ENCODE measurements at regions not wholly inside any gene's neighbourhood (a gene's known extent, or its start where the extent isn't known, plus 50 kb on each side); places are given as distances from the start of the nearest gene placed in this dataset.

DNA sequence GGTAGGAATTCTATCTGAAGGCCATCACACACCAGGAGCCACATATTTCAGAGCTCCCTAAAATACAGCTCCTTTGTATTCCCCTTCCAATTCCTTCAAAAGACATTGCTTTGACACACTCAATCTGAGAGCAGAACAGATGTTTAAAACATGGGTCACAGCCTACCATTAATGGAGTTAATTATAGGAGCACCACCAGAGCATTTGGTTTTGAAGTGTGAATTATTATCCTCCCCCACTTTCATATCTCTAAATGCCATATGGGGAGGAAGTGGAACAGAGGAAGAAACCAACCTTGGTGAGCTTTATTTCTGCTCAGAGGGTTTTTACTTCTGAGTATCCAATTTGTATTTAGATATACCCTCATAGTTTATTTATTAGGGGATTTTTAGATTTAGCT is 50.7 kb upstream of the TNFRSF21 start:
- H3K36me3 Mint-ChIP-seq (ENCODE audit: low read depth), result no peaks in the 10 kb centered on the region
- ChIA-PET POLR2A (no interaction called here), CTCF (no interaction called here)
- peaks cover 21% of the 10 kb centered on the region for H3K27me3 Mint-ChIP-seq
- H3K4me3 Mint-ChIP-seq, result no peak overlapping the region
- H3K4me1 Mint-ChIP-seq, result no peaks in the 10 kb centered on the region
- no peak overlapping the region for H3K27ac Mint-ChIP-seq
- H3K9me3 Mint-ChIP-seq, result no peaks in the 10 kb centered on the region
- DNase-seq, result no peak

DNA sequence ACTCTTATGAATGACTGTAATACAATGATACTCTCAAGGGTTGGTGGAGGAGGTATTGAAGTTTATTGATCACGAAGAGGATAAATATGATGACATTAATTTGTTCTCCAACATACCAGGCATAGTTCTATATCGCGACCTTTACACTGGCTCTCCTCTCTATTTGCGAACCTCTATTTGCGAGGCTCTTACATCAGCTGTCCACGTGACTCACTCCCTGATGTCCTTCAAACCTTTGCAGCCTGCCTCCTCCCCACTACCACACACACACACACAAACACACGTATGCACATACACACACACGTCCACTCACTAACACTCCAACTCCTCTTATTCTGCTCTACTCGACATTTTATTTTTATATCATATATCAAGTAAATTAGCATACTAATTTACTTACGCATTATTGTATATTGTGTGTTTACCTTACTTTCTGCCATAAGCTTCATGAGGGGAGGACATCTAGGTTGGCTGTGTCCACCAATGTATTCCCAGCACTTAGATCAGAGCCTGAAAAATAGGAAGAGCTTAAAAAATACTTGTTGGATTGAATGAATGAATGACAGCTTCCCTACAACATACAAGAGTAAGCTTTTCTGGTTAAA is 53.3 kb upstream of the TNFRSF21 start:
- peaks cover 21% of the 10 kb centered on the region for H3K27me3 Mint-ChIP-seq
- H3K9me3 Mint-ChIP-seq, result no peaks in the 10 kb centered on the region
- no peak overlapping the region for H3K4me3 Mint-ChIP-seq
- ChIA-PET POLR2A (no interaction called here), CTCF (no interaction called here)
- H3K27ac Mint-ChIP-seq, result no peak overlapping the region
- no peaks in the 10 kb centered on the region for H3K36me3 Mint-ChIP-seq (ENCODE audit: low read depth)
- DNase-seq, result no peak
- no peaks in the 10 kb centered on the region for H3K4me1 Mint-ChIP-seq

DNA sequence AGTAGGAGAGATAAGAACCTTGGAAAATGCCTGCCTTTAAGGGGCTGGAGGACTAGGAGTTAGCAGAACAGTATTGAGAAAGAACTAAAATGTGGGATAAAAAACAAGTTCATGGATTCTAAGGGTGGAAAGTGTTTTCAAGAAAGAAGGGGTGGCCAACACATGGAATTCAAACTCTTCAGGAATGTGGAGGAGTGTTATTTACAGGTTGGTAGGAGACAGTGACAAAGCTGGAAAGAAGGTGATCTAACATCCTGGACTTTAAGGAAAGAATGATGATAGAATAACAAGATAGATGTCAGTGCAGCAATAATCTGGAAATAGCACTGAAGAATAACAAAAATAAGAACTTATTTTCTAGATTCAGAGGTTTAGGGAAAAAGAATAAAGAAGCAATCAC is 54.0 kb upstream of the TNFRSF21 start:
- H3K36me3 Mint-ChIP-seq (ENCODE audit: low read depth), result no peaks in the 10 kb centered on the region
- no peaks in the 10 kb centered on the region for H3K4me1 Mint-ChIP-seq
- no peak overlapping the region for H3K27ac Mint-ChIP-seq
- no peaks in the 10 kb centered on the region for H3K9me3 Mint-ChIP-seq
- no peak overlapping the region for H3K4me3 Mint-ChIP-seq
- POLR2A ChIA-PET, result no interaction called here
- CTCF ChIA-PET, result no interaction called here
- peaks cover 17% of the 10 kb centered on the region for H3K27me3 Mint-ChIP-seq
- no peak for DNase-seq

DNA sequence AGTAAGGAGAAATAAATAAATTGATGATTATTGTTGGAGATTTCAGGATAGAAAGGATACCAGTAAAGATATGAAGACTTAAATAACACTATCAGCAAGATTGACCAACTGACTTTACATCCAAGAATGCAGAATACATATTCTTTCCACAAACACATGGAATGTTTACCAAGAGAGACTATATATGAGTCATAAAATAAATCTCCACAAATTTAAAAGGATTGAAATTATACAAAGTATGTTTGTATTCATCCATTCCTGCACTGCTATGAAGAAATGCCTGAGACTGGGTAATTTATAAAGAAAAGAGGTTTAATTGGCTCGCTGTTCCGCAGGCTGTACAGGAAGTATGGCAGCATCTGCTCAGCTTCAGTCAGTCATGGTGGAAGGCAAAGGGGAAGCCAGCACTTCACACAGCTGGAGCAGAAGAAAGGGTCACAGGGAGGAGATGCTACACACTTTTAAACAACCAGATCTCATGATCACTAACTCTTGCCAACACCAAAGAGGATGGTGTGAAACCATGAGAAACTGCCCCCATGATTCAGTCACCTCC is 56.7 kb upstream of the TNFRSF21 start:
- H3K4me3 Mint-ChIP-seq, result no peak overlapping the region
- CTCF ChIA-PET, result no interaction called here

GRCh38 chr6:47371139-47371869 is 61.6 kb upstream of the TNFRSF21 start:
- no peak for DNase-seq
- Mint-ChIP-seq H3K27ac (no peak overlapping the region), H3K9me3 (no peaks in the 10 kb centered on the region), H3K27me3 (no peaks in the 10 kb centered on the region), H3K4me1 (no peaks in the 10 kb centered on the region), H3K4me3 (no peak overlapping the region), H3K36me3 (ENCODE audit: low read depth) (no peaks in the 10 kb centered on the region)
- ChIA-PET POLR2A (no interaction called here), CTCF (no interaction called here)

More for the DNA sequence above, 56.7 kb upstream of the TNFRSF21 start:
- POLR2A ChIA-PET, result no interaction called here
- H3K4me1 Mint-ChIP-seq, result no peaks in the 10 kb centered on the region
- DNase-seq, result no peak
- no peaks in the 10 kb centered on the region for H3K9me3 Mint-ChIP-seq
- peaks cover 5% of the 10 kb centered on the region for H3K27me3 Mint-ChIP-seq
- no peaks in the 10 kb centered on the region for H3K36me3 Mint-ChIP-seq (ENCODE audit: low read depth)
- no peak overlapping the region for H3K27ac Mint-ChIP-seq

DNA sequence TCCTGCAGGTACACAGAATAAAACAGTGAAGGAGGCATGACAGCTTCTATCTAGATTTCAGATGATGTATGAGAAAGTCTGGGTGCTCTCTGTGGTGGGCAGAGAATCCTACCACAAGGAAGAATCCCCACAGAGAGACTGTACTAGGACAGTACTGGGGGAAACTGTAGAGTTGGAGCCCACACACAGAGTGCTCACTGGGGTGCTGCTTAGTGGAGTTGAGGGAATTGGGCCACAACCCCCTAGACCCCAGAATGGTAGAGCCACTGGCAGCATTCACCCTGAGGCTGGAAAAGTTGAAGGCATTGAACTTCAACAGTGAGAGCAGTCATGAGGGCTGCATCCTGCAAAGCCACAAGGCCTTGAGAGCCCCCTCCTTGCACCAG is 62.2 kb upstream of the TNFRSF21 start:
- Mint-ChIP-seq H3K27ac (no peak overlapping the region), H3K9me3 (no peaks in the 10 kb centered on the region), H3K27me3 (peaks cover 3% of the 10 kb centered on the region), H3K36me3 (ENCODE audit: low read depth) (no peaks in the 10 kb centered on the region), H3K4me1 (no peaks in the 10 kb centered on the region), H3K4me3 (no peak overlapping the region)
- DNase-seq, result no peak
- CTCF ChIA-PET, result no interaction called here
- POLR2A ChIA-PET, result no interaction called here

DNA sequence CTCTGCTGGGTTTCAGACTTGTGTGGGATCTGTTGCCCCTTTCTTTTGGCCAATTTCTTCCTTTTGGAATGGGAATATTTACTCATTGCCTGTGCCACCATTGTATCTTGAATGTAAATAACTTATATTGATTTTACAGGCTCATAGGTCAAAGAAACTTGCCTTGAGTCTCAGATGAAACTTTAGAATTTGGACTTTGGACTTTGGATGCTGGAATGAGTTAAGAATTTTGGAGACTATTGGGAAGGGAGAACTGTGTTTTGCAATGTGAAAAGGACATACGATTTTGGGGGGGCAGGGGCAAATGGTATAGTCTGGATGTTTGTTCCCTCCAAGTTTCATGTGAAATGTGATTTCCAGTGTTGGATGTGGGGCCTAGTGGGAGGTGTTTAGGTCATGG is 62.6 kb upstream of the TNFRSF21 start:
- Mint-ChIP-seq H3K27me3 (peaks cover 3% of the 10 kb centered on the region), H3K4me3 (no peak overlapping the region), H3K27ac (no peak overlapping the region), H3K36me3 (ENCODE audit: low read depth) (no peaks in the 10 kb centered on the region), H3K4me1 (peaks cover 2% of the 10 kb centered on the region), H3K9me3 (no peaks in the 10 kb centered on the region)
- CTCF ChIA-PET, result no interaction called here
- POLR2A ChIA-PET, result no interaction called here
- no peak for DNase-seq

DNA sequence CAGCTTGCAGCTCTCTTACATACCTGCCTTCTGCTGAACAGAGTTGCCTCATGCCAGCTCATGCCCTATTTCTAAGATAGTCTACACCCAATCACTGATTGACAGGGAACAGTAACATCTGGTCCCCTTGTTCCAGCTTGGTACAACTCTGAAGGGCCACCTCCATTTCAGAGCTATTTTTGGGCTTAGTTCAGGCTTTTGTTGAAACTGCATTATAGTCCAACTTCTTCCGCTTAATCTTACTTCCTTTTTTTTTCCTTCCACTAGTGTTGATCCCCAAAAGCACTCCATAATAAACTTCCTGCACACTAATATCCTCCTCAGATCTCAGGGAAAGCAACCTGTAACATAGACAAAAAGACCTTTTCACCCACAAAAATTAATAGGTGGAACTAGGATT is 65.7 kb upstream of the TNFRSF21 start:
- H3K4me1 Mint-ChIP-seq, result peaks cover 2% of the 10 kb centered on the region
- CTCF ChIA-PET, result no interaction called here
- no peaks in the 10 kb centered on the region for H3K36me3 Mint-ChIP-seq (ENCODE audit: low read depth)
- POLR2A ChIA-PET, result no interaction called here
- H3K27me3 Mint-ChIP-seq, result peaks cover 3% of the 10 kb centered on the region
- no peak for DNase-seq
- H3K27ac Mint-ChIP-seq, result no peak overlapping the region
- H3K4me3 Mint-ChIP-seq, result no peak overlapping the region
- H3K9me3 Mint-ChIP-seq, result no peaks in the 10 kb centered on the region

GRCh38 chr6:47376930-47377329 is 67.2 kb upstream of the TNFRSF21 start:
- no peaks in the 10 kb centered on the region for H3K36me3 Mint-ChIP-seq (ENCODE audit: low read depth)
- H3K4me3 Mint-ChIP-seq, result no peak overlapping the region
- no peaks in the 10 kb centered on the region for H3K9me3 Mint-ChIP-seq
- ChIA-PET POLR2A (no interaction called here), CTCF (interaction anchor here (0.5 kb wide), 1 partner anchor 123 kb away, joined by 3 read pairs; no protein-coding TSS in a partner anchor)
- peaks cover 3% of the 10 kb centered on the region for H3K27me3 Mint-ChIP-seq
- no peak for DNase-seq
- no peak overlapping the region for H3K27ac Mint-ChIP-seq
- peaks cover 2% of the 10 kb centered on the region for H3K4me1 Mint-ChIP-seq

DNA sequence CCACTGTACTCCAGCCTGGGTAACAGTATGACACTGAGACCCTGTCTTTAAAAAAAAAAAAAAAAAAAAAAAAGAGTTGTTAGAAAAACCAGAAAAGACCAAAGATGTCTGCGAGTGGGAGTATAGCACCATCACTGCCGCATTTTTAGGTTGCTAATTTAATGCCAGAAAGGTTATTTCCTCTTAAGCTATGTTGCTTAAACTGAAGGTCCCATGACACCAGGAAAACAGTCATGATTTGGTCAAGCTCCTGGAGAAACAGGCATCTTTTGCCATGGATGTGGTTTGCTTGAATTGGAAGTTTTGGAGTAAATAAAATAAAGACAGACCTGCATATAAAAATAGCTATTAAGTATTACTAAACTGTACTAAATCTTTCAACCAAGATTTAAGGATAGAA is 68.3 kb upstream of the TNFRSF21 start:
- no peaks in the 10 kb centered on the region for H3K36me3 Mint-ChIP-seq (ENCODE audit: low read depth)
- H3K4me3 Mint-ChIP-seq, result no peak overlapping the region
- no peak overlapping the region for H3K27ac Mint-ChIP-seq
- DNase-seq, result no peak
- POLR2A ChIA-PET, result no interaction called here
- CTCF ChIA-PET, result interaction anchor here (0.7 kb wide), 2 partner anchors 41 to 212 kb away, joined by 3 read pairs; no protein-coding TSS in a partner anchor
- H3K4me1 Mint-ChIP-seq, result peaks cover 2% of the 10 kb centered on the region
- H3K9me3 Mint-ChIP-seq, result no peaks in the 10 kb centered on the region
- H3K27me3 Mint-ChIP-seq, result peaks cover 3% of the 10 kb centered on the region

GRCh38 chr6:47379328-47379727 is 69.6 kb upstream of the TNFRSF21 start:
- CTCF ChIA-PET, result no interaction called here
- Mint-ChIP-seq H3K4me3 (no peak overlapping the region), H3K9me3 (no peaks in the 10 kb centered on the region), H3K36me3 (ENCODE audit: low read depth) (no peaks in the 10 kb centered on the region), H3K27ac (no peak overlapping the region), H3K4me1 (peaks cover 2% of the 10 kb centered on the region), H3K27me3 (peaks cover 3% of the 10 kb centered on the region)
- POLR2A ChIA-PET, result no interaction called here
- DNase-seq, result no peak

DNA sequence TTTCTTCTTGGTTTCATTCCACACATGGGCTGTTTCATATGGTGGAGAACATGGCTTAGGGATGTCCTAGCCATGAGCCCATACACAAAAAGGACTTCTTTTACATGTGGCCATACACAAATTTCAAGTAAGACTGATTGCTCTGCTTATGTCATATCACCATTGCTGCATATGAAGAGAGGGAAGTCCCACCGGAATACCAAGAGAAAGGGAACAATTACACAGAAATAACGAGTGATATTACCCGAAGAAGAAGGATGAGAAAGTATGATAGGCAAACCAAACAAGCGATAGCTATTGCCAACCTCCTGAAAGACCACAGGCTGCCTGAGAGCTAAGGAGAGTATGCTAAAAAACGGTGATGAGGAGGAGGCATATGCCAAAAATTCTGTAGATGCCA is 70.5 kb upstream of the TNFRSF21 start:
- ChIA-PET CTCF (interaction anchor here (1.4 kb wide), 1 partner anchor 9 kb away, joined by 8 read pairs; no protein-coding TSS in a partner anchor), POLR2A (no interaction called here)
- no peak for DNase-seq
- Mint-ChIP-seq H3K4me3 (no peak overlapping the region), H3K27ac (no peak overlapping the region), H3K9me3 (no peaks in the 10 kb centered on the region), H3K4me1 (peaks cover 2% of the 10 kb centered on the region), H3K27me3 (peaks cover 3% of the 10 kb centered on the region), H3K36me3 (ENCODE audit: low read depth) (no peaks in the 10 kb centered on the region)

- no peak overlapping the region for H3K4me3 Mint-ChIP-seq
- ChIA-PET POLR2A (no interaction called here), CTCF (interaction anchor here (1.4 kb wide), 1 partner anchor 9 kb away, joined by 8 read pairs; no protein-coding TSS in a partner anchor)
- H3K4me1 Mint-ChIP-seq, result peaks cover 2% of the 10 kb centered on the region
- no peaks in the 10 kb centered on the region for H3K9me3 Mint-ChIP-seq
- no peak for DNase-seq
- no peak overlapping the region for H3K27ac Mint-ChIP-seq
- peaks cover 3% of the 10 kb centered on the region for H3K27me3 Mint-ChIP-seq
- no peaks in the 10 kb centered on the region for H3K36me3 Mint-ChIP-seq (ENCODE audit: low read depth)
Observed at GRCh38 chr6:47381036-47381435, 71.3 kb upstream of the TNFRSF21 start.

DNA sequence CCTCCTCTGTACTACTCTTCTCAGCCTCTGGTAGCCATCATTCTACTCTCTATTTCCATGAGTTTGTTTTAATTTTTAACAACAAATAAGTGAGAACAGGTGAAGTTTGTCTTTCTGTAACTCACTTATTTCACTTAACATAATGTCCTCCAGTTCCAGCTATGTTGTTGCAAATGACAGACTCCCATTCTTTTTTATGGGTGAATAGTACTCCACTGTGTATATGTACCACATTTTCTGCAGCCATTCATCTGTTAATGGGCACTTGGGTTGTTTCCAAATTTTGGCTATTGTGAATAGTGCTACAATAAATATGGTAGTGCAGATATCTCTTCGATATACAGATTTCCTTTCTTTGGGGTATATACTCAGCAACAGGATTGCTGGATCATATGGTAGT is 73.7 kb upstream of the TNFRSF21 start:
- no peak overlapping the region for H3K27ac Mint-ChIP-seq
- H3K9me3 Mint-ChIP-seq, result no peaks in the 10 kb centered on the region
- no peaks in the 10 kb centered on the region for H3K4me1 Mint-ChIP-seq
- ChIA-PET CTCF (no interaction called here), POLR2A (no interaction called here)
- no peak overlapping the region for H3K4me3 Mint-ChIP-seq
- H3K36me3 Mint-ChIP-seq (ENCODE audit: low read depth), result no peaks in the 10 kb centered on the region
- H3K27me3 Mint-ChIP-seq, result no peaks in the 10 kb centered on the region
- DNase-seq, result no peak
